Prostate gland (tissue), 2 donors: ENCODE measurements at regions not wholly inside any gene's neighbourhood (a gene's known extent, or its start where the extent isn't known, plus 50 kb on each side); places are given as distances from the start of the nearest gene placed in this dataset.
"Not testable (repeated sequence)": the region's sequence is repeated elsewhere in the genome, so short reads cannot be mapped to it uniquely, and the experiment has no call there.

Source experiments
- DNase-seq: peaks from one replicate; pipeline ENCODE4 v3.0.0-alpha.2; 2019; ENCODE audit warnings: low spot score
- H3K27ac ChIP-seq, 2 donors: fragments of 200-600 bp; sonication (generic); 2 replicates each; pipeline ENCODE4 v1.5.1; 2017 to 2019
- H3K27me3 ChIP-seq: fragments of 200-600 bp; sonication (generic); replicated peaks from 2 replicates; pipeline ENCODE4 v1.5.1; 2019; ENCODE audit not compliant: insufficient read depth
- H3K36me3 ChIP-seq, 2 donors: fragments of 200-600 bp; sonication (generic); 1 replicate in 1 of 2; 2 replicates in 1 of 2; pipeline versions ENCODE4 v1.5.1 to v1.8.1; 2017 to 2019
- H3K4me1 ChIP-seq: fragments of 200-600 bp; sonication (generic); replicated peaks from 2 replicates; pipeline ENCODE4 v1.5.1; 2019
- H3K4me3 ChIP-seq, 2 donors: fragments of 200-600 bp; sonication (generic); 2 replicates each; pipeline ENCODE4 v1.5.1; 2017 to 2019
- H3K9me3 ChIP-seq: fragments of 200-600 bp; sonication (generic); 2 replicates; pipeline ENCODE4 v1.5.1; 2017
- POLR2A ChIP-seq: fragments of 450-650 bp; IDR thresholded peaks from one replicate; pipeline ENCODE4 v1.6.1; 2016; ENCODE audit warnings: antibody characterized with exemption, mild to moderate bottlenecking
- POLR2AphosphoS5 ChIP-seq: sonication (generic); formaldehyde crosslinking; IDR thresholded peaks from one replicate; pipeline ENCODE4 v1.6.1; 2017; ENCODE audit warnings: antibody characterized with exemption
- WGBS: methylation state at CpG from one replicate; pipeline ENCODE4 v1.1.5; 2018; 5-methylcytosine and 5-hydroxymethylcytosine counted together
- intact Hi-C: fragments of 100-400 bp; cut with DNase I; formaldehyde crosslinking; loops from one replicate; pipeline ENCODE4 v1.14.2; 2022
- TF ChIP-seq, protein P1 (sequence below), 4 experiments: fragments of 200-600 bp in 2 of 4; fragments of 450-650 bp in 2 of 4; sonication (generic) in 2 of 4; IDR thresholded peaks; 1 replicate in 3 of 4; 2 replicates in 1 of 4; pipeline ENCODE4 v1.5.1; 2016 to 2019; ENCODE audit warnings: antibody characterized with exemption in 4 of 4, mild to moderate bottlenecking in 2 of 4, moderate library complexity in 2 of 4

DNA sequence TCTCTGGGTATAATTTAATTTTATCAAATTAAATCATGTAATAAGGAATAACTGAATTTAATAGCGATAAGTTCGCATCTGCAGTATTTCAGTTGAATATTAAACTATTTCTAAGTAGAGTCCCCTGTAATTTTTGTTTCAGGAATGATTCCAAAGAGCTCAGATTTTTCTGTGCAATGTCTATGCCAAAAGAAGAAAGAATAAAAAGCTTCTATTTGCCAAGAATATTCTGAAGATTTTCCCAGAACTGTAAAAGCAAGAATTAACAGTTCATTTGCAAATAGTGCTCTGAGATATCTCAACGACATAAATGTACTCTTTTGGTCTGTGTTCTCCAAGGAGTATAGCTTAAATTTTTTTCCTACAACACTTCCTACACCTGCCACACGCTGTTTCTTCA is 1242.8 kb upstream of the DIAPH2 start:
- Histone ChIP-seq H3K9me3 (no peaks in the 10 kb centered on the region), H3K4me1 (no peaks in the 10 kb centered on the region), H3K36me3 (no peaks in the 10 kb centered on the region), H3K4me3 (no peak overlapping the region), H3K27me3 (no peaks in the 10 kb centered on the region), H3K27ac (no peak overlapping the region)
- no peak for DNase-seq
- 30% methylated on average over 4 of the region's 4 CpGs for WGBS
- intact Hi-C loops = no loop called here
- TF ChIP-seq POLR2A = no peak
- no peak for TF ChIP-seq POLR2AphosphoS5
- TF ChIP-seq, protein P1, sequence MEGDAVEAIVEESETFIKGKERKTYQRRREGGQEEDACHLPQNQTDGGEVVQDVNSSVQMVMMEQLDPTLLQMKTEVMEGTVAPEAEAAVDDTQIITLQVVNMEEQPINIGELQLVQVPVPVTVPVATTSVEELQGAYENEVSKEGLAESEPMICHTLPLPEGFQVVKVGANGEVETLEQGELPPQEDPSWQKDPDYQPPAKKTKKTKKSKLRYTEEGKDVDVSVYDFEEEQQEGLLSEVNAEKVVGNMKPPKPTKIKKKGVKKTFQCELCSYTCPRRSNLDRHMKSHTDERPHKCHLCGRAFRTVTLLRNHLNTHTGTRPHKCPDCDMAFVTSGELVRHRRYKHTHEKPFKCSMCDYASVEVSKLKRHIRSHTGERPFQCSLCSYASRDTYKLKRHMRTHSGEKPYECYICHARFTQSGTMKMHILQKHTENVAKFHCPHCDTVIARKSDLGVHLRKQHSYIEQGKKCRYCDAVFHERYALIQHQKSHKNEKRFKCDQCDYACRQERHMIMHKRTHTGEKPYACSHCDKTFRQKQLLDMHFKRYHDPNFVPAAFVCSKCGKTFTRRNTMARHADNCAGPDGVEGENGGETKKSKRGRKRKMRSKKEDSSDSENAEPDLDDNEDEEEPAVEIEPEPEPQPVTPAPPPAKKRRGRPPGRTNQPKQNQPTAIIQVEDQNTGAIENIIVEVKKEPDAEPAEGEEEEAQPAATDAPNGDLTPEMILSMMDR (IDR thresholded peaks at IDR 0.05) = no peak

DNA sequence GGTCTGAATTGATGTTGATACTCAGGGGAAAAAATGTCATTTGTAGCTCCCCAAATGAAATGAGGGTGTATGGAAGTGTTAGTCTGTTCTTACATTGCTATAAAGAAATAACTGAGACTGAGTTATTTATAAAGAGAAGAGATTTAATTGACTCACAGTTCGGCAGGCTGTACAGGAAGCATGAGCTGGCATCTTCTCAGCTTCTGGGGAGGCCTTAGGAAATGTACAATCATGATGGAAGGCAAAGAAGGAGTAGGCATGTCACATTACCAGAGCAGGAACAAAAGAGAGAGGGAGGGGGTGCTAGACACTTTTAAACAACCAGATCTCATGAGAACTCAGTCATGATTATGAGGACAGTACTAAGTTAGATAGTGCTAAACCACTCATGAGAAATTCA is 1199.9 kb upstream of the DIAPH2 start:
- 88% methylated on average over 1 of the region's 1 CpG for WGBS
- Histone ChIP-seq H3K36me3 (no peaks in the 10 kb centered on the region), H3K27ac (no peak overlapping the region), H3K4me3 (no peak overlapping the region), H3K9me3 (no peaks in the 10 kb centered on the region), H3K27me3 (no peaks in the 10 kb centered on the region), H3K4me1 (no peaks in the 10 kb centered on the region)
- no peak for DNase-seq
- no peak for TF ChIP-seq POLR2A
- TF ChIP-seq, protein P1 (IDR thresholded peaks at IDR 0.05) = no peak
- no peak for TF ChIP-seq POLR2AphosphoS5
- intact Hi-C loops = no loop called here

DNA sequence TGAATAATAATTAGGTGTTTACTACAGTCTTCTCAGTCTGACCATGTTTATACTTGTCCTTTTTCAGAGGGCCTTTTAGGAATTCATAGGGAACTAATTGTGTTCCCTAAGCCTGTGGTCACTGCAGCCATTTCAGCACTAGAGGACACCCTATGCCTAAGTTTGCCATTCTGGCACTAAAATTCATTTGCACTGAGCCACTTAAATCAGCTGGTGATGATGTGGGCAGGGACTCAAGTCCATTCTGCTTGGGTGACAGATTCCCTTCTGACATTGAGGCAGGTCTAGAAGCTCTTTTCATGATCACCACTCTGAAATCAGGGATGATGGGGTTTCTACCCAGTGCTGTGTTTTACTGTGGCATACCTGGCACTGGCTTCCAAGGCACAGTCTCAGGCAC is 1178.9 kb upstream of the DIAPH2 start:
- intact Hi-C loops = no loop called here
- TF ChIP-seq POLR2AphosphoS5 = no peak
- no peak for TF ChIP-seq POLR2A
- TF ChIP-seq, protein P1 (IDR thresholded peaks at IDR 0.05) = no peak
- DNase-seq = no peak
- no peak overlapping the region for H3K27ac ChIP-seq
- H3K27me3 ChIP-seq = no peaks in the 10 kb centered on the region
- no peaks in the 10 kb centered on the region for H3K9me3 ChIP-seq
- no peaks in the 10 kb centered on the region for H3K36me3 ChIP-seq
- no peaks in the 10 kb centered on the region for H3K4me1 ChIP-seq
- no peak overlapping the region for H3K4me3 ChIP-seq

DNA sequence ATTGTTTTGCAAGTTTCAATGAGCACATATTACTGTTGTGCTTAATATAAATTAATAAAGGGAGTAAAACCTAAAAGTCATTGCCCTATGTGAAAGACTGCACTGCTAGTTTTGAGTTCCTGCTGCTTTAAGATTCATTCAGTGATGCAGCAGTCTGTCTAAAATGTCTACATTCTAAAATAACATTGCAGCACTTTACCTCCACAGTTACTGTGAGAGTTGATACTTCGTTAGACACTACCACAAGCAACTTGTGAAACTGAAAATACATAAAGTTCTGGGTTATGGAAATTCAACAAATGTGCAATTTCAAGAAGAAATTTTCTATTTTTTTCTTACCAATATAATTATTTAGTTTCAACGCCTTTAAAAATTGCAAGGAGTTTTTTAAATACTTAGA is 1175.2 kb upstream of the DIAPH2 start:
- intact Hi-C loops = no loop called here
- Histone ChIP-seq H3K27me3 (no peaks in the 10 kb centered on the region), H3K4me3 (no peak overlapping the region), H3K36me3 (no peaks in the 10 kb centered on the region), H3K27ac (no peak overlapping the region), H3K9me3 (no peaks in the 10 kb centered on the region), H3K4me1 (no peaks in the 10 kb centered on the region)
- 92% methylated on average over 2 of the region's 2 CpGs for WGBS
- TF ChIP-seq, protein P1 (IDR thresholded peaks at IDR 0.05) = no peak
- TF ChIP-seq POLR2AphosphoS5 (no peak), POLR2A (no peak)
- DNase-seq = no peak

DNA sequence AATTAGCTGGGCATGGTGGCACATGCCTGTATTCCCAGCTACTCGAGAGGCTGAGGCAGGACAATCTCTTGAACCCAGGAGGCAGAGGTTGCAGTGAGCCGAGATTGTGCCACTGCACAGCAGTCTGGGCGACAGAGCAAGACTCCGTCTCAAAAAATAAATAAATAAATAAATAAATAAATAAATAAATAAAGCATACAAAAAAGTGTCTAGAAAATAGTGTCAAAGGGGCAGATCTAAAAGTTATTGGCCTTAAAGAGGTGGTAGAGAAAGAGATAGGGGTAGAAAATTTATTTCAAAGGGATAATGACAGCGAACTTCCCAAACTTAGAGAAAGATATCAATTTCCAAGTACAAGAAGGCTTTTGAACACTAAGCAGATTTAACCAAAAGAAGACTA is 1160.6 kb upstream of the DIAPH2 start:
- H3K27ac ChIP-seq, H3K27me3 ChIP-seq, H3K9me3 ChIP-seq, DNase-seq, intact Hi-C loops, H3K36me3 ChIP-seq, H3K4me1 ChIP-seq, H3K4me3 ChIP-seq: not testable (repeated sequence)
- 89% methylated on average over 5 of the region's 5 CpGs for WGBS

DNA sequence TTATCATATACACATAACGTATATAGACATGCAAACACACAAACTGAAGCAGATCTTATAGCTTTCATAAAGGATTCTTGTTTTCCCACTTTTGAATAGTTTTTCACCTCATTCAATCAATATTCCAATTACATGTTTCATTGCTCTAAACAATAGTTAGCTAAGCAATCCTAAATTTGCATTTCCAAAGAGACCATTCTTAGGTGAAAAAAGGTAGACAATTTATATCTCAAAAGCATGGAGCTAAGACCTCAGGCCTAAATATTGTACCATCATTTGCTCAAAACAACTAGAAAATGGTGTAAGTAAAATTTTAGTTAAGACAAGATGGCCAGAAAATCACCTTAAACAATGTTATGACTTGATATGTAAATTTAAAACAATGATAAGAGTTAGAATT is 1148.5 kb upstream of the DIAPH2 start:
- Histone ChIP-seq H3K27ac (no peak overlapping the region), H3K9me3 (no peaks in the 10 kb centered on the region), H3K4me1 (no peaks in the 10 kb centered on the region), H3K36me3 (no peaks in the 10 kb centered on the region), H3K27me3 (no peaks in the 10 kb centered on the region), H3K4me3 (no peak overlapping the region)
- TF ChIP-seq POLR2AphosphoS5 (no peak), POLR2A (no peak)
- TF ChIP-seq, protein P1 (IDR thresholded peaks at IDR 0.05) = no peak
- no peak for DNase-seq
- WGBS = 82% methylated on average over 1 of the region's 1 CpG
- intact Hi-C loops = no loop called here
